Stomach (tissue), 4 donors: ENCODE measurements at regions not wholly inside any gene's neighbourhood (a gene's known extent, or its start where the extent isn't known, plus 50 kb on each side); places are given as distances from the start of the nearest gene placed in this dataset.

ENCODE experiments used
- EP300 ChIP-seq: sonication (generic); formaldehyde crosslinking; IDR thresholded peaks from one replicate; pipeline ENCODE4 v1.6.1; 2017; ENCODE audit warnings: antibody characterized with exemption
- POLR2AphosphoS5 ChIP-seq, 3 donors: sonication (generic); formaldehyde crosslinking; IDR thresholded peaks; one replicate each; pipeline ENCODE4 v1.6.1; 2016; ENCODE audit warnings: antibody characterized with exemption in 3 of 3

DNA sequence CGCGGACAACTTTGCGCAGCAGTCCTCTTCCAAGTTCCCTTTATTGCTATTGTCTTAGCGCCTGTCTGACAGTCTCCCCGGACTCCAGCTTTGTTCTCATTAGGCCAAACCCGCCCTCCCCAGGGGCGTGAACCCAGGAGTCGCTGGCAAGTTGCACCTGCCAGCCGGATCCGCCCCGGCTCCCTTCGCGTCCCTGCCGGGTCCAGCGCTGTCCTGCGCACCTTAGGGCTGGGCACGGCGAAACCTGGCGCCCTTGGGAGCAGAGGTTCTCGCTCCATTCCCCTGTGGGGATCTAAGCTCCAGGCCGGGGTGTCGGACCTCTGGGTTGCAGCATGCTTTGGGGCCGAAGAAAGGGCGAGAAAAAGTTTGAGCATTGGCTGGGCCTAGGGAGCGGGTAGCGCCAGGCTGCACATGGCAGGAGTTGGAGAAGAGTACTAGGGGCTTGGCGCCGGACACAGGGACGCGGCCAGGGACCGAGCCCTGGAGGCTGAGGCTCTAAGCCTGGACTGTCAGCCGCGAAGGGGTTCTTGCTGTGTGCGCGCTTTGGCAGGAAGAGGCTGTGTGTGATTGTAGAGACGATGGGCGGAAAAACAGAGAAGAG lies 335.1 kb upstream of the THRB start:
- TF ChIP-seq POLR2AphosphoS5 (IDR thresholded peaks at IDR 0.05) (no peak), EP300 (no peak)
